ENCODE measurements at regions not wholly inside any gene's neighbourhood (a gene's known extent, or its start where the extent isn't known, plus 50 kb on each side); places are given as distances from the start of the nearest gene placed in this dataset.

GRCh38 chr7:55649238-55649637 is 76.9 kb upstream of the VOPP1 start:
- Histone ChIP-seq H3K36me3 (no peaks in the 10 kb centered on the region), H3K9me3 (no peaks in the 10 kb centered on the region), H3K27me3 (no peaks in the 10 kb centered on the region), H3K4me1 (ENCODE audit: insufficient read depth) (no peaks in the 10 kb centered on the region), H3K27ac (no peak overlapping the region), H3K4me3 (no peak overlapping the region)
- TF ChIP-seq EP300 (IDR thresholded peaks at IDR 0.05) = no peak
- no peak for TF ChIP-seq POLR2A (IDR thresholded peaks at IDR 0.05)
- TF ChIP-seq, protein P1, sequence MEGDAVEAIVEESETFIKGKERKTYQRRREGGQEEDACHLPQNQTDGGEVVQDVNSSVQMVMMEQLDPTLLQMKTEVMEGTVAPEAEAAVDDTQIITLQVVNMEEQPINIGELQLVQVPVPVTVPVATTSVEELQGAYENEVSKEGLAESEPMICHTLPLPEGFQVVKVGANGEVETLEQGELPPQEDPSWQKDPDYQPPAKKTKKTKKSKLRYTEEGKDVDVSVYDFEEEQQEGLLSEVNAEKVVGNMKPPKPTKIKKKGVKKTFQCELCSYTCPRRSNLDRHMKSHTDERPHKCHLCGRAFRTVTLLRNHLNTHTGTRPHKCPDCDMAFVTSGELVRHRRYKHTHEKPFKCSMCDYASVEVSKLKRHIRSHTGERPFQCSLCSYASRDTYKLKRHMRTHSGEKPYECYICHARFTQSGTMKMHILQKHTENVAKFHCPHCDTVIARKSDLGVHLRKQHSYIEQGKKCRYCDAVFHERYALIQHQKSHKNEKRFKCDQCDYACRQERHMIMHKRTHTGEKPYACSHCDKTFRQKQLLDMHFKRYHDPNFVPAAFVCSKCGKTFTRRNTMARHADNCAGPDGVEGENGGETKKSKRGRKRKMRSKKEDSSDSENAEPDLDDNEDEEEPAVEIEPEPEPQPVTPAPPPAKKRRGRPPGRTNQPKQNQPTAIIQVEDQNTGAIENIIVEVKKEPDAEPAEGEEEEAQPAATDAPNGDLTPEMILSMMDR (IDR thresholded peaks at IDR 0.05) = no peak
- DNase-seq = no peak
- 92 to 94% (median 94%) methylated on average over 4 of the region's 4 CpGs for WGBS, 3 donors
- intact Hi-C loops (cut with DNase I) = loop anchor here in 2 of 4 donors (10.0 kb wide), 2 partner anchors 316 to 426 kb away; partner anchors contain the start of gene NIPSNAP2 (in 1 of the 2)

GRCh38 chr7:55644567-55644966 is 72.3 kb upstream of the VOPP1 start:
- intact Hi-C loops (cut with DNase I) = loop anchor here in 2 of 4 donors (10.0 kb wide), 2 partner anchors 320 to 430 kb away; partner anchors contain the start of gene NIPSNAP2 (in 1 of the 2)
- TF ChIP-seq EP300 (IDR thresholded peaks at IDR 0.05) (no peak), POLR2A (IDR thresholded peaks at IDR 0.05) (no peak)
- TF ChIP-seq, protein P1 (IDR thresholded peaks at IDR 0.05) = no peak
- H3K9me3 ChIP-seq = no peaks in the 10 kb centered on the region
- no peak overlapping the region for H3K4me3 ChIP-seq
- 77 to 79% (median 79%) methylated on average over 3 of the region's 3 CpGs for WGBS, 3 donors
- H3K27me3 ChIP-seq = no peaks in the 10 kb centered on the region
- no peak overlapping the region for H3K27ac ChIP-seq
- H3K36me3 ChIP-seq = no peaks in the 10 kb centered on the region
- DNase-seq = no peak
- H3K4me1 ChIP-seq (ENCODE audit: insufficient read depth) = no peaks in the 10 kb centered on the region

DNA sequence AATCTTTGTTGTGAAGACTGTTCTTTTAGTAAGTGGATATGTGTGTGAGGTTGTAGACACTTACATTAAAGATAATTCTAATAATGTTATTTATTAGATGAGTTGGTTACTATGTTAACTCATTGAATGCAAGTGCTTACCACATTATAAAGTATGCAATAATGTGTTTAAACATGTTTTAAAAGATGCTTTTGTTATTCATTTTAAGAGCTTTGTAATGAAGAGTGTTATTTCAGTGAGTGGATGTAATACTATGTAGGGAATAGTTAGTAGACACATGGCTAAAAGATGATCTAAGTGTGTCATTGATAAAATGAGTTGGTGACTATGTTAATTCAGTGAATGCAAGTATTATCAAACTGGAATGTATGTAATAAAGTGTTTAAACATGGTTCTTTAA is 70.0 kb upstream of the VOPP1 start:
- TF ChIP-seq POLR2A (IDR thresholded peaks at IDR 0.05) = no peak
- TF ChIP-seq, protein P1 (IDR thresholded peaks at IDR 0.05) = no peak
- no peak for TF ChIP-seq EP300 (IDR thresholded peaks at IDR 0.05)
- no peaks in the 10 kb centered on the region for H3K4me1 ChIP-seq (ENCODE audit: insufficient read depth)
- no peaks in the 10 kb centered on the region for H3K9me3 ChIP-seq
- no peak for DNase-seq
- intact Hi-C loops (cut with DNase I) = loop anchor here in 2 of 4 donors (10.0 kb wide), 2 partner anchors 323 to 433 kb away; partner anchors contain the start of gene NIPSNAP2 (in 1 of the 2)
- H3K4me3 ChIP-seq = no peak overlapping the region
- H3K36me3 ChIP-seq = no peaks in the 10 kb centered on the region
- no peak overlapping the region for H3K27ac ChIP-seq
- H3K27me3 ChIP-seq = no peaks in the 10 kb centered on the region

- no peaks in the 10 kb centered on the region for H3K27me3 ChIP-seq
- DNase-seq = no peak
- TF ChIP-seq EP300 (IDR thresholded peaks at IDR 0.05) (no peak), POLR2A (IDR thresholded peaks at IDR 0.05) (no peak)
- TF ChIP-seq, protein P1 (IDR thresholded peaks at IDR 0.05) = no peak
- H3K4me3 ChIP-seq = no peak overlapping the region
- no peak overlapping the region for H3K27ac ChIP-seq
- intact Hi-C loops (cut with DNase I) = loop anchor here in 2 of 4 donors (10.0 kb wide), 2 partner anchors 323 to 433 kb away; partner anchors contain the start of gene NIPSNAP2 (in 1 of the 2)
- H3K4me1 ChIP-seq (ENCODE audit: insufficient read depth) = no peaks in the 10 kb centered on the region
- no peaks in the 10 kb centered on the region for H3K36me3 ChIP-seq
- no peaks in the 10 kb centered on the region for H3K9me3 ChIP-seq
Observed at GRCh38 chr7:55641811-55642210, 69.5 kb upstream of the VOPP1 start.
